GM12865 (cell line): ENCODE measurements at regions not wholly inside any gene's neighbourhood (a gene's known extent, or its start where the extent isn't known, plus 50 kb on each side); places are given as distances from the start of the nearest gene placed in this dataset.

Experiments
- DNase-seq: peaks from one replicate; pipeline ENCODE4 v3.0.0; 2010; ENCODE audit warnings: low read depth
- H3K4me3 ChIP-seq: 2 replicates; pipeline ENCODE4 v1.5.1; 2011; ENCODE audit warnings: mild to moderate bottlenecking, low read depth, low read length, control low read depth
- CTCF ChIP-seq: IDR thresholded peaks from 2 replicates; pipeline ENCODE4 v1.5.1; 2011; ENCODE audit warnings: low read length, control low read depth, low read depth, inconsistent platforms; ENCODE audit not compliant: insufficient read depth; ENCODE audit errors: missing control alignments

- DNase-seq = no peak
- no peak overlapping the region for H3K4me3 ChIP-seq
- TF ChIP-seq CTCF = no peak
Observed at GRCh38 chr10:8594176-8594575, 539.7 kb downstream of the GATA3 start.

- DNase-seq = no peak
- no peak for TF ChIP-seq CTCF
- H3K4me3 ChIP-seq = no peak overlapping the region
Observed at GRCh38 chr10:8594711-8595110, 540.2 kb downstream of the GATA3 start.

GRCh38 chr10:8595140-8595539, 540.7 kb downstream of the GATA3 start:
- H3K4me3 ChIP-seq = no peak overlapping the region
- TF ChIP-seq CTCF = no peak

GRCh38 chr10:8596929-8597472, 542.5 kb downstream of the GATA3 start:
- H3K4me3 ChIP-seq = no peak overlapping the region
- no peak for DNase-seq
- no peak for TF ChIP-seq CTCF

More at GRCh38 chr10:8595140-8595539, 540.7 kb downstream of the GATA3 start:
- no peak for DNase-seq

GRCh38 chr10:8600192-8600591, 545.7 kb downstream of the GATA3 start:
- DNase-seq = no peak
- no peak overlapping the region for H3K4me3 ChIP-seq
- TF ChIP-seq CTCF = no peak

GRCh38 chr10:8602821-8603220, 548.3 kb downstream of the GATA3 start:
- DNase-seq = no peak
- no peak overlapping the region for H3K4me3 ChIP-seq
- no peak for TF ChIP-seq CTCF

- no peak overlapping the region for H3K4me3 ChIP-seq
- DNase-seq = no peak
- no peak for TF ChIP-seq CTCF
Observed at GRCh38 chr10:8614054-8614565, 559.6 kb downstream of the GATA3 start.
